ENCODE measurements at regions not wholly inside any gene's neighbourhood (a gene's known extent, or its start where the extent isn't known, plus 50 kb on each side); places are given as distances from the start of the nearest gene placed in this dataset.

DNA sequence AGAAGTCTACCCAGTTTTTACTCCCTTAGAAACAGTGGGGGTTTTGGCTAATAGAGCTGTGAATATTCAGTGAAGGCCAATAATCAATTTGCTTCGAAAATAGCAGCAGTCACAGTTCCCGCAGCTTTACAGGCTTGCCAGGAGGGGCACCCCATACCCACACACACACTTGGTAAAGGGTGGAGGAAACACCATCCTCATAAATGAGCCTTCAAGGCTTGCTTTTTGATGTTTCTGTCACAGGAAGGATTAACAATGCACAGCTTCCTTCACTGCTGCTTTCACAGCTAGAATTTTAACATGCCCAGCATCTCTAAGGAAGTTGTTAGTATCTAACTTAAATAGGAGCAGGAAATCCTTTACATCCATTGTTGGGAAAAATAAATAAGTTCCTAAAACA is 1247.5 kb upstream of the C9orf72 start:
- Histone ChIP-seq H2AFZ (ENCODE audit: low read length) (no peak overlapping the region), H4K20me1 (ENCODE audit: insufficient read depth, low read length) (no peaks in the 10 kb centered on the region), H3K4me1 (ENCODE audit: insufficient read depth, low read length) (no peaks in the 10 kb centered on the region), H3K4me2 (ENCODE audit: low read depth, low read length) (no peak overlapping the region), H3K4me3 (replicated peaks in 1 of 3; ENCODE audit: insufficient read depth in 1 of 3, low read depth in 2 of 3, low read length in 3 of 3) (no peak overlapping the region), H3K79me2 (ENCODE audit: insufficient read depth, low read length) (no peaks in the 10 kb centered on the region), H3K36me3 (replicated peaks in 1 of 2; ENCODE audit: control insufficient read depth in 1 of 2, insufficient read depth in 2 of 2, low read length in 2 of 2) (no peaks in the 10 kb centered on the region), H3K9me3 (ENCODE audit: low read length) (no peaks in the 10 kb centered on the region), H3K9ac (ENCODE audit: insufficient read depth, low read depth, low read length) (no peak overlapping the region), H3K27ac (ENCODE audit: extremely low read length, insufficient read depth, low read length) (no peak overlapping the region), H3K27me3 (ENCODE audit: control insufficient read depth in 1 of 2, insufficient read depth in 2 of 2, low read length in 2 of 2) (no peaks in the 10 kb centered on the region)
- no peak for FAIRE-seq
- ATAC-seq, result no peak
- TF ChIP-seq, protein P1, sequence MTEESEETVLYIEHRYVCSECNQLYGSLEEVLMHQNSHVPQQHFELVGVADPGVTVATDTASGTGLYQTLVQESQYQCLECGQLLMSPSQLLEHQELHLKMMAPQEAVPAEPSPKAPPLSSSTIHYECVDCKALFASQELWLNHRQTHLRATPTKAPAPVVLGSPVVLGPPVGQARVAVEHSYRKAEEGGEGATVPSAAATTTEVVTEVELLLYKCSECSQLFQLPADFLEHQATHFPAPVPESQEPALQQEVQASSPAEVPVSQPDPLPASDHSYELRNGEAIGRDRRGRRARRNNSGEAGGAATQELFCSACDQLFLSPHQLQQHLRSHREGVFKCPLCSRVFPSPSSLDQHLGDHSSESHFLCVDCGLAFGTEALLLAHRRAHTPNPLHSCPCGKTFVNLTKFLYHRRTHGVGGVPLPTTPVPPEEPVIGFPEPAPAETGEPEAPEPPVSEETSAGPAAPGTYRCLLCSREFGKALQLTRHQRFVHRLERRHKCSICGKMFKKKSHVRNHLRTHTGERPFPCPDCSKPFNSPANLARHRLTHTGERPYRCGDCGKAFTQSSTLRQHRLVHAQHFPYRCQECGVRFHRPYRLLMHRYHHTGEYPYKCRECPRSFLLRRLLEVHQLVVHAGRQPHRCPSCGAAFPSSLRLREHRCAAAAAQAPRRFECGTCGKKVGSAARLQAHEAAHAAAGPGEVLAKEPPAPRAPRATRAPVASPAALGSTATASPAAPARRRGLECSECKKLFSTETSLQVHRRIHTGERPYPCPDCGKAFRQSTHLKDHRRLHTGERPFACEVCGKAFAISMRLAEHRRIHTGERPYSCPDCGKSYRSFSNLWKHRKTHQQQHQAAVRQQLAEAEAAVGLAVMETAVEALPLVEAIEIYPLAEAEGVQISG (CRISPR knock-in tag; IDR thresholded peaks at IDR 0.05), result no peak
- TF ChIP-seq MEF2D (CRISPR knock-in tag; IDR thresholded peaks at IDR 0.05), result no peak
- no peak for TF ChIP-seq ZNF567 (CRISPR knock-in tag; IDR thresholded peaks at IDR 0.05; ENCODE audit: borderline replicate concordance)
- no peak for TF ChIP-seq MTF2 (CRISPR knock-in tag; IDR thresholded peaks at IDR 0.05; ENCODE audit: borderline replicate concordance)
- TF ChIP-seq ZFP36L1 (CRISPR knock-in tag; IDR thresholded peaks at IDR 0.05), result no peak
- TF ChIP-seq, protein P2, sequence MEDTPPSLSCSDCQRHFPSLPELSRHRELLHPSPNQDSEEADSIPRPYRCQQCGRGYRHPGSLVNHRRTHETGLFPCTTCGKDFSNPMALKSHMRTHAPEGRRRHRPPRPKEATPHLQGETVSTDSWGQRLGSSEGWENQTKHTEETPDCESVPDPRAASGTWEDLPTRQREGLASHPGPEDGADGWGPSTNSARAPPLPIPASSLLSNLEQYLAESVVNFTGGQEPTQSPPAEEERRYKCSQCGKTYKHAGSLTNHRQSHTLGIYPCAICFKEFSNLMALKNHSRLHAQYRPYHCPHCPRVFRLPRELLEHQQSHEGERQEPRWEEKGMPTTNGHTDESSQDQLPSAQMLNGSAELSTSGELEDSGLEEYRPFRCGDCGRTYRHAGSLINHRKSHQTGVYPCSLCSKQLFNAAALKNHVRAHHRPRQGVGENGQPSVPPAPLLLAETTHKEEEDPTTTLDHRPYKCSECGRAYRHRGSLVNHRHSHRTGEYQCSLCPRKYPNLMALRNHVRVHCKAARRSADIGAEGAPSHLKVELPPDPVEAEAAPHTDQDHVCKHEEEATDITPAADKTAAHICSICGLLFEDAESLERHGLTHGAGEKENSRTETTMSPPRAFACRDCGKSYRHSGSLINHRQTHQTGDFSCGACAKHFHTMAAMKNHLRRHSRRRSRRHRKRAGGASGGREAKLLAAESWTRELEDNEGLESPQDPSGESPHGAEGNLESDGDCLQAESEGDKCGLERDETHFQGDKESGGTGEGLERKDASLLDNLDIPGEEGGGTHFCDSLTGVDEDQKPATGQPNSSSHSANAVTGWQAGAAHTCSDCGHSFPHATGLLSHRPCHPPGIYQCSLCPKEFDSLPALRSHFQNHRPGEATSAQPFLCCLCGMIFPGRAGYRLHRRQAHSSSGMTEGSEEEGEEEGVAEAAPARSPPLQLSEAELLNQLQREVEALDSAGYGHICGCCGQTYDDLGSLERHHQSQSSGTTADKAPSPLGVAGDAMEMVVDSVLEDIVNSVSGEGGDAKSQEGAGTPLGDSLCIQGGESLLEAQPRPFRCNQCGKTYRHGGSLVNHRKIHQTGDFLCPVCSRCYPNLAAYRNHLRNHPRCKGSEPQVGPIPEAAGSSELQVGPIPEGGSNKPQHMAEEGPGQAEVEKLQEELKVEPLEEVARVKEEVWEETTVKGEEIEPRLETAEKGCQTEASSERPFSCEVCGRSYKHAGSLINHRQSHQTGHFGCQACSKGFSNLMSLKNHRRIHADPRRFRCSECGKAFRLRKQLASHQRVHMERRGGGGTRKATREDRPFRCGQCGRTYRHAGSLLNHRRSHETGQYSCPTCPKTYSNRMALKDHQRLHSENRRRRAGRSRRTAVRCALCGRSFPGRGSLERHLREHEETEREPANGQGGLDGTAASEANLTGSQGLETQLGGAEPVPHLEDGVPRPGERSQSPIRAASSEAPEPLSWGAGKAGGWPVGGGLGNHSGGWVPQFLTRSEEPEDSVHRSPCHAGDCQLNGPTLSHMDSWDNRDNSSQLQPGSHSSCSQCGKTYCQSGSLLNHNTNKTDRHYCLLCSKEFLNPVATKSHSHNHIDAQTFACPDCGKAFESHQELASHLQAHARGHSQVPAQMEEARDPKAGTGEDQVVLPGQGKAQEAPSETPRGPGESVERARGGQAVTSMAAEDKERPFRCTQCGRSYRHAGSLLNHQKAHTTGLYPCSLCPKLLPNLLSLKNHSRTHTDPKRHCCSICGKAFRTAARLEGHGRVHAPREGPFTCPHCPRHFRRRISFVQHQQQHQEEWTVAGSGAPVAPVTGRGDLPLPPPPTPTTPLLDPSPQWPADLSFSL (CRISPR knock-in tag; IDR thresholded peaks at IDR 0.05), result no peak
- no peak for TF ChIP-seq TBP (CRISPR knock-in tag; IDR thresholded peaks at IDR 0.05)
- TF ChIP-seq REL (CRISPR knock-in tag; conservative IDR thresholded peaks at IDR 0.05), result no peak
- TF ChIP-seq ZNF556 (CRISPR knock-in tag; IDR thresholded peaks at IDR 0.05; ENCODE audit: borderline replicate concordance), result no peak
- no peak for TF ChIP-seq ZNF121 (CRISPR knock-in tag; IDR thresholded peaks at IDR 0.05)
- TF ChIP-seq PCBP1 (IDR thresholded peaks at IDR 0.05; ENCODE audit: borderline replicate concordance, low read depth, low read length), result no peak
- TF ChIP-seq ELF4 (CRISPR knock-in tag; IDR thresholded peaks at IDR 0.05; ENCODE audit: borderline replicate concordance), result no peak
- TF ChIP-seq ZNF501 (CRISPR knock-in tag; IDR thresholded peaks at IDR 0.05), result no peak
- no peak for TF ChIP-seq MIXL1 (CRISPR knock-in tag; IDR thresholded peaks at IDR 0.05)
- no peak for TF ChIP-seq ZNF775 (CRISPR knock-in tag; IDR thresholded peaks at IDR 0.05; ENCODE audit: borderline replicate concordance)
- TF ChIP-seq ZNF12 (CRISPR knock-in tag; IDR thresholded peaks at IDR 0.05), result no peak
- TF ChIP-seq SNAI1 (CRISPR knock-in tag; IDR thresholded peaks at IDR 0.05; ENCODE audit: borderline replicate concordance), result no peak
- no peak for TF ChIP-seq AGO1 (IDR thresholded peaks at IDR 0.05; ENCODE audit: low read depth, low read length, poor library complexity, severe bottlenecking)
- no TSS peak for BruUV-seq (replicated peaks)
- DNase-seq (ENCODE audit: low spot score), result no peak
- in situ Hi-C loops (cut with HindIII; ENCODE audit: extremely low pct_ligation_motif_present, low pct_unique_long_range_greater_than_20kb), result no loop called here
- CTCF ChIA-PET (ENCODE audit: low intra/inter-chr PET ratio, low total read pairs), result no interaction called here
- intact Hi-C loops (cut with micrococcal nuclease; ENCODE audit: unreplicated experiment), result no loop called here
- 6% methylated on average over 2 of the region's 2 CpGs for WGBS (ENCODE audit: low lambda C conversion rate)
- POLR2A ChIA-PET, result no interaction called here
